Stimulated activated CD4-positive, alpha-beta T cell treated with anti-CD3 and anti-CD28 coated beads, Interleukin-15, amount 100 ng/mL, for 48 hours (primary cell): ENCODE measurements at regions not wholly inside any gene's neighbourhood (a gene's known extent, or its start where the extent isn't known, plus 50 kb on each side); places are given as distances from the start of the nearest gene placed in this dataset.

Experiments used
- DNase-seq, 2 donors: peaks; one replicate each; pipeline ENCODE4 v3.0.0-alpha.2; 2020; ENCODE audit warnings: low read depth in 2 of 2

DNA sequence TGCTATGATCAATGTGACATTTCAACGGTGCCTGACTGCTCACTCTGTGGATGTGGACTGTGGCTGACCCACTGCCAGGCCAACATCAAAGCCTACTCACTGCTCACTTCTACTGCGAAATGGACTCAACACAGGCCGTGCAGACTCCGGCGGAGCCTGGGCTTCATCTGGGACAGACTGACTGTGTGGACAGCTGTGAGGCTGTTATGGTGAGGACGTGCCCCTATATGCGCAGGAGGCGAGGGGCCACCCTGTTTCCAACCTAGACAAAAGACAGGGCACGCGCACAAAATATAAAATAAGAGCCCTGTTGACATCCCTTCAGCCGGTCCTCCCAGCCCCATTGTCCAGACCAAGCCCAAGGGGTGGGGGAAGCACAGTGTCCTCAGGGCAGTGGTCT lies 514.4 kb upstream of the RAB6C start:
- DNase-seq, result no peak

DNA sequence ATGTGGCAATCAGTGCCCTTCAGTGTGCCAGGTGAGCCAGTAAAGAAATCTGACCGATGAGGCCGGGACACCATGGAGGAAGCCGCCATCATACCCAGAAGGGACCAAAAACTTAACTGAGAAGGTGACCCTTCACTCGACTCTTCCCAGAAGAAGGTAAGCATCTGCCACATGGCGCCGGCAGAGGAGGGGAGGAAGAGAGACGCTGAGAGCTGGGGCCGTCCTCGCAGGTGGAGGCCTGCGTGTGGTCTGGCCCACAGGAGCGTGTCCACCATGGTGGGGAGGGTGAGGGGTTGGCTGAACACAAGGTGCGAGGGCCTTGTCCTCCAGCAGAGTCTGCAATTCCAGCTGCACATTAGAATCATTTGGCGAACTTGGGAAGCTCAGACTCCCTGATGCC lies 513.1 kb upstream of the RAB6C start:
- no peak for DNase-seq

GRCh38 chr2:129467012-129467779 lies 512.3 kb upstream of the RAB6C start:
- DNase-seq, result no peak

DNA sequence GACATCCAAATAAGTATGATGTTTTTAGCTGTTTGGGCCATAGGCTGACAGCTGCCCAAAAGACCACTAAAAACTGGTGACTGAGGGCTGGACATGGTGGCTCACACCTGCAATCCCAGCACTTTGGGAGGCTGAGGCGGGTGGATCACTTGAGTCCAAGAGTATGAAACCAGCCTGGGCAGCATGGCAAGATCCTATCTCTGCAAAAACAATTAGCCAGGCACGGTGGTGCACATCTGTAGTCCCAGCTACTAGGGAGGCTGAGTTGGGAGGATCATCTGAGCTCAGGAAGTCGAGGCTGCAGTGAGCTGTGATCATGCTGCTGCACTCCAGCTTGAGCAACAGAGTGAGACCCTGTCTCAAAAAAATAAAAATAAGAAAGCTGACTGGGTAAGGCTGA lies 511.5 kb upstream of the RAB6C start:
- no peak for DNase-seq

DNA sequence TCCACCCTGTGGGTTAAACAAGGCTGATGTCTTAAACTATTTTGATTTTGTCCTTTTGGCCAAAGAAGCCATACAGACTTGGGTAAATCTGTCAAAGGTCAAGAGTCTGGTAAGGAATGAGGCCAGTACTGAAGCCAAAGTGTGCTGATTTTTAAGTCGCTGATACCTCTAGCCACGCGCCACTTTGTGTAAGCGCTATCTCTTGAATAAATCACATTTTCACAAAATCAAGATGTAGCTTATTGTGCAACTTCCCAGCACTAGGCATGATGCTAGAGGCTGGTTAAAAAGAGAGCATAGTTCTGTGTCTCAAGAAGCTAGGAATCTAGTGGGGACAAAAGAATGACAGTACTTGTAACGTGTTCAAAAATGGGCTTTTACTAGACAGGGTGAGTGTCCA lies 510.6 kb upstream of the RAB6C start:
- DNase-seq, result no peak

- DNase-seq, result no peak
Observed at GRCh38 chr2:129469389-129469788, 510.1 kb upstream of the RAB6C start.

DNA sequence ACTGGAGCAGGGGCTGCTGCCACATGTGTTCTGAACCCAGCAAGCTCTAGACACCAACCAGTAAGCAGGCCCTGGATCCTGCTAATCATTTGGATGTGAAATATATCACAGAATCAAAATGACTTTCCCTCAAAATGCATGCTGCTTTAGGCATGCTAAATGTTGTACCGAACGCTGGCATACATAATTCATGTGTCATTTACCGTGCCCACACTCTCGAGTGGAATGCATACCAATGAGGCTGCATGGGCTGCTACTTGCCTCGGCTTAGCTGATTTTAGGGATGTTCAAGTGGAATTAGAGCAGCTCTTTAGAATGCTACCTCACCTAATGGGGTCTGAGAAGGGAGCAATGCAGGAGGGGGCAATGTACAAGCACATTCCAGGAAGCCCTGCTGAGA lies 509.6 kb upstream of the RAB6C start:
- DNase-seq, result no peak

GRCh38 chr2:129478902-129479517 lies 500.5 kb upstream of the RAB6C start:
- no peak for DNase-seq

- DNase-seq, result no peak
Observed at GRCh38 chr2:129479892-129480291, 499.6 kb upstream of the RAB6C start.

DNA sequence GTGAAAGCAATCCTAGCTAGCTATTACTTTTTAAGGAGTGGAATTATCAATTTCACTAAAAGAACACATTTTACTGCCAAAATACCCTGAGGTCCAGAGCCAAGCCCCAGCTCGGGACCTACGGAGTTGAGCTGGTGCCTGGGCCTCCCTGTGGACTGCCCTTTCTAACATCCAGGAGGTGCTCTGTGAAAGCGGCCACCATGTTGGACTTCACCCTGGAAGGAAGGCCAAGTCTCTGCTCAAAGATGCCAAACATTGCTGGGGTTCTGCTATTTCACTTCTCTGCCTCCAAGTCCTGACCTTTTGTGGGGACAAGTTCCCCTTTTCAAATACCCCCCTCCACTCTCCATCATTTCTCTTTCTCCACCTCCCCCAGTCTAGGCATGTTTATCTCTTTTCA lies 498.7 kb upstream of the RAB6C start:
- no peak for DNase-seq

DNA sequence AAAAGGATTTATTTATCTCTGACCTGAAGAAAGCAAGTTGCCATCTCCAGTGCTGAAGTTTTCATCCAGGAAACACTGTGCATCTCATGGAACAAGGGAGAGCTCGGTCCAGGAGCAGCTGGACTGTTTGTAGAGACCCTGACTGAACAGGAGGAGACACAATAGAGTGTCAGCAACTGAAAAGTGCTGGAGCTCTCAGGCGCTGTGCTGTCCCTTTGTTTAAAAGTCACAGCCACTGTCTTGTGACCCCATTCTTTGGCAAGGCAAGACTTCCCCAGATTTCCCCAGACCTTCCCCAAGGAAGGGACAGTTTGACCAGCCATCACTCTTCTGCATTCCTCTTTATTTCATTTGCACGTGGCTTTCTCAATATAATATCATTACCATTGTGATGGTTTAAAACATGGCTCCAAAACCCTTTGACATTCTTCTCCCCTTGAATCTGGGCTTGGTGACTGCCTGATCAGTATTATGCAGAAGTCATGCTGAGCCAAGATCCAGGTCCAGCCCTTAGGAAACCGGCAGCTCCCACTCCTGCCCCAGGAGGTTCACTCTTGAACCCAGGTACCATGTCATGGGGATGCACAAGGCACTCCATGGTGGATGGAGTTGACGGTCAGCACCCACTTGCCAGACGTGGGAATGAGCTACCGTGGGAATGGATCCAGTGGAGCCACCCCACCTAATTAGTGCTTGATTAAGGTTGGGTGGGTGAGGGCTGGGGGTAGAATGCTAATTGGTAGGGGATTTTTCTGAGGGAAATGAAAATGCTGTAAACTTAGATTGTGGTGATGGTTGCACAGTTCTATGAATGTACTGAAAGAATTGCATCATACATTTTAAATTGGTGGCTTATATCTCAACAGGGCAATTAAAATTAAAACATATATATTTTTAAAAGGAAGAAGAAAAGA lies 497.9 kb upstream of the RAB6C start:
- DNase-seq, result no peak

- no peak for DNase-seq
Observed at GRCh38 chr2:129482626-129483025, 496.8 kb upstream of the RAB6C start.

DNA sequence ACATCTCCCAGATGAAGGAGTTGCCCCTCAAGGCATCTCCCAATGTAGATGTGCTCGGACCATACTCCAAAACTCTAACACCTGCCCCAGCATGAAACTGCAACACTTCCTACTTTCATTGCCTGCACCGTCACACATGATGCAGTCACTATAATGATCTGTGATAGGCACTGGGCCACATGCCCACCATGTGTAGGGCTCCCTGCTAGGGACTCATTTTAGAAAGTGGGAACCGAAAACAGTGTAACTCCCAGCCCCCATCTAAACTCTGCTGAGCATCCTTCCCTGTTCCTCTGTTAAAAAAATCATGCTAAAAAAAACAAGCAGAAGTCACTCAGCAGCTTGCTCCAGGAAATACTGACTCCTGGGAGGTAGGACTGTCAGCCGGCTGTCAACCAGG lies 496.1 kb upstream of the RAB6C start:
- DNase-seq, result no peak

DNA sequence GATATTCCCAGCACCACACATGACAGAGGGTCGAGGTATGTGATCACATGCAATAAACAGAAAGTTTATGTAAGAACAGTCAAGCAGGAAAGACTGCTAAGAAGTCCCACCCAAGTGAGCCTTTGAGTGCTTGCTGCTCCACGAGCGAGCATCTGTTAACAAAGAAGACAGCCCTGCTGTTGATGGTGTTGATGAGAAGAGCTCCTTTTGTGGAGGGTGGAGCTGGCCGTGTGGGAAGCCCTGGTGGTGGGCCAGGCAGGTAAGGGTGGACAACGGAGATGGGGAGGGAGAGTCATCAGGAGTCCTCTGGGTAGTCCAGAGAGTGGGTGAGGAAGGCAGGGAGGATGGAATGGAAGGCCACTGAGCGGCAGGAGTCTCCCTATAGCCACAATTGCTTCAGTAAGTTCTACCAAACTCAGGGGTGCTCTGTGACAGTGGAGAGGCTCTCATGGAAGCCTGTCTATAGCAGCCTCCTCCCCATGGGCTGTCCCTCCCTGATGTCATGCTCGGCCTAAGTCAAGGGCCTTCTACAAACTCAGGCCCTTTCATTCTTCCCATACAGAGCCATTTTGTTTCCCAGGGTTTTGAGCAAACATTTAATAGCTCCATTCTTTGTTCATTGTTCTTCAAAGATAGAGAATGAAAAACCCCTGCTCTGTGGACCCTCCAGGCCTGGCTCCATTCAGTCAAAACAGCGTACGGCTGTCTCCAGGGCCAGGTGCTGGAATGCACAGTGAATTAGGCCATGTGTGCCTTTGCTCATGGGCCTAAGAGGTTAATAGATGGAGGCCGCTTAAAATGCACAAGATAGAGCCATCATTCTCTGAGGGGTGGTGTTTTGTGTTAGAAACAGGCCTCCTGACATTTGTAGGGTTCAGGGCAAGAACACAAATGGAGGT lies 494.2 kb upstream of the RAB6C start:
- DNase-seq, result no peak

DNA sequence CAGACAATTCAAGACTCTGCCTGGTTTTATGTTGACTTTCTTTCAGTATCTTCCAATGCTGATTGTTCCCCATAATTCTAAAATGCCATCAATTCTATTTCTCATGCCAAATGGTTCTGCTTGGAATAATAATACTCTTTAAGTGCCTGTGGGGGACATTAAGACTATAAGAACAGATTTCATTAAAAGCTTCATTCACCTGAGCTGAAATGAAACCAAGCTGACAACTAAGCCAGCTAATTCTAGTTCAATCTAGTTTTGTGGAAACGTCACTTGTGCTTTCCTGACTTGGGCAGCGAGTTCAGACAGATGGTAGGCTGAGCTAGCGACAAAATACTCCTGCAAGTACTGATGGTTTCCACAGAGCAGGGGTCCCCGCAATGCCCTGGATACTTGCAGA lies 491.1 kb upstream of the RAB6C start:
- no peak for DNase-seq

GRCh38 chr2:129490641-129491040 lies 488.8 kb upstream of the RAB6C start:
- no peak for DNase-seq

DNA sequence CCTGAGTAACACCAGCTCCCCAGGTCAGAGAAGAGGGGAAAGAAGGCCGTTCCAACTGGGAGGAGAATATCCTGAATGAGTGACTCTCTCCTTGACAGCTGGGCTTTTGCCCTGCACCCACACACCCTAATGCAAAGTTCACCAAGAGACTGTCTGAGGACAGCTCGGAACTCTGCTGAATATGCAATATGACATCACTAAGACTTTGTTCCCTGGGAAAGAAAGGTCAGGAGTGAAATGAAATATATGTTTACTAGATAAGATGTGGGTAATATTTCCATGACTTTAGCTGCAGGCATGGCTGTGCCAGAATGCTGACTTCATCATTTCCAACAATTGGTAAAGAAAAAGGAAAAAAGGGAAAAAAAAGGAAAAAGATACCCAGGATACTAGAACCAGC lies 488.2 kb upstream of the RAB6C start:
- DNase-seq, result no peak

- no peak for DNase-seq
Observed at GRCh38 chr2:129492548-129492947, 486.9 kb upstream of the RAB6C start.

DNA sequence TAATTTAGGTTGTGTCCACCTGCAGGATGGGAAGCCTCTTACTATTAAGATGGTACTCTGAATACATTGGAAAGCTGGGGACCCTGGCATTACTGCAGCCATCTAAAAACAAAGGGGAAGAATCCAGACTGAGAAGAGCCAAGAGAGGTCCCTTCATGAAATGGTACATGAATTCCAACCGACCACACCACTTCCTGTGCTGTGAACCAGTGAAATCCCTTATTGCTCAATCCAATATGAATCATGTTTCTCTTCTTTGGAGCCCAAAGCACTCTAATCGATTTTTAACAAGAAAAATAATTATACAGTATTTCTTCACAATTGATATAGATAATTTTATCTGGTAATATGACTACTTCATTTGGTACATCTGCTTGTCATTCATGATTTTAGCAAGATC lies 479.7 kb upstream of the RAB6C start:
- no peak for DNase-seq

GRCh38 chr2:129502781-129503180 lies 476.7 kb upstream of the RAB6C start:
- DNase-seq, result no peak

- DNase-seq, result no peak
Observed at GRCh38 chr2:129504646-129505045, 474.8 kb upstream of the RAB6C start.

DNA sequence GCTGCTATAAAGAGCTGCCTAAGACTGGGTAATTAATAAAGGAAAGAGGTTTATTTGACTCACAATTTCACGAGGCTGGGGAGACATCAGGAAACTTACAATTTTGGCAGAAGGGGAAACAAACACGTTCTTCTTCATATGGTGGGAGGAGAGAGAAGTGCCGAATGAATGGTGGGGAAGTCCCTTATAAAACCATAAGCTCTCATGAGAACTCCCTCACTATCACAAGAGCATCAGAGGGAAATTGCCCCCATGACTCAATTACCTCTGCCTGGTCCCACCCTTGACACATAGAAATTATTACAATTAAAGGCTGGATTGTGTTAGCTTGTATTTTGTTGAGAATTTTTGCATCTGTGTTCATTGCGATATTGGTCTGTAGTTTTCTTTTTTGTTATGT lies 460.5 kb upstream of the RAB6C start:
- DNase-seq, result no peak
